Tibial artery (tissue), 4 donors: ENCODE measurements at regions not wholly inside any gene's neighbourhood (a gene's known extent, or its start where the extent isn't known, plus 50 kb on each side); places are given as distances from the start of the nearest gene placed in this dataset.

ENCODE experiments used
- DNase-seq, 2 donors: peaks; one replicate each; pipeline ENCODE4 v3.0.0-alpha.2; 2019
- H3K27ac ChIP-seq, 2 donors: fragments of 200-600 bp; sonication (generic) in 1 of 2; 1 replicate in 1 of 2; 2 replicates in 1 of 2; pipeline ENCODE4 v1.5.1; 2018 to 2019; ENCODE audit warnings: mild to moderate bottlenecking in 1 of 2
- H3K27me3 ChIP-seq, 2 donors: fragments of 200-600 bp; sonication (generic) in 1 of 2; one replicate each; pipeline versions ENCODE4 v1.5.1 to v1.6.0; 2016 to 2019
- H3K36me3 ChIP-seq, 3 donors: fragments of 200-600 bp; sonication (generic) in 2 of 3; one replicate each; pipeline ENCODE4 v1.5.1; 2016 to 2019; ENCODE audit warnings: mild to moderate bottlenecking in 2 of 3
- H3K4me1 ChIP-seq, 4 donors: fragments of 200-600 bp; sonication (generic) in 2 of 4; 1 replicate in 3 of 4; 2 replicates in 1 of 4; pipeline ENCODE4 v1.5.1; 2016 to 2019
- H3K4me3 ChIP-seq, 2 donors: fragments of 200-600 bp; sonication (generic) in 1 of 2; 1 replicate in 1 of 2; 2 replicates in 1 of 2; pipeline ENCODE4 v1.5.1; 2018 to 2019; ENCODE audit warnings: mild to moderate bottlenecking in 2 of 2
- H3K9me3 ChIP-seq, 3 donors: fragments of 200-600 bp; sonication (generic) in 1 of 3; one replicate each; pipeline ENCODE4 v1.5.1; 2016 to 2019
- CTCF ChIP-seq, 2 experiments: fragments of 200-600 bp in 1 of 2; fragments of 450-650 bp in 1 of 2; IDR thresholded peaks; one replicate each; pipeline ENCODE4 v1.5.1; 2017 to 2019; ENCODE audit warnings: antibody characterized with exemption in 2 of 2, mild to moderate bottlenecking in 1 of 2, moderate library complexity in 1 of 2
- intact Hi-C: fragments of 100-400 bp; cut with DNase I; formaldehyde crosslinking; loops from one replicate; pipeline ENCODE4 v1.15.0; 2023; ENCODE audit warnings: low total_unique reads

DNA sequence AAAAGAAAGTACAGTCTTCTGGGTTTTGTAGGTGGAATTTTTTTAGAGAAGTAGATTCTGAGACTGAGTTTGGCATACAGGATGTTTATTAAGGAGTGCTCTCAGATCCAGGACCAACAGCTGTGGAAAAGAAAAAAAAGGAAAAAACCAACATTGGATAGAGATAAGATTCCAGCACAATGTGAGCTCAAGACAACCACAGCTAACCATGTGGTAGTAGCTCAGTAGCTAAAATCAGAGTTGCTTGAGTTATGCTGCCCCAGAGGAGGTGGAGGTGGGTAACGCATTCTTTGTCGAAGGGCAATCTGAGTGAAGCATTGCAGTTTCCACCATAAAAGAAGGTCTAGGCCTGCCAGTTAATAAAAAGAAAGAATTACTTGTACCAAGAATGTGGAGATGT, 904.3 kb downstream of the NSUN3 start:
- Histone ChIP-seq H3K36me3 (no peaks in the 10 kb centered on the region), H3K9me3 (no peaks in the 10 kb centered on the region), H3K27ac (no peak overlapping the region), H3K27me3 (no peaks in the 10 kb centered on the region), H3K4me3 (no peak overlapping the region), H3K4me1 (no peaks in the 10 kb centered on the region)
- no peak for TF ChIP-seq CTCF (IDR thresholded peaks at IDR 0.05)
- intact Hi-C loops, result no loop called here
- no peak for DNase-seq

DNA sequence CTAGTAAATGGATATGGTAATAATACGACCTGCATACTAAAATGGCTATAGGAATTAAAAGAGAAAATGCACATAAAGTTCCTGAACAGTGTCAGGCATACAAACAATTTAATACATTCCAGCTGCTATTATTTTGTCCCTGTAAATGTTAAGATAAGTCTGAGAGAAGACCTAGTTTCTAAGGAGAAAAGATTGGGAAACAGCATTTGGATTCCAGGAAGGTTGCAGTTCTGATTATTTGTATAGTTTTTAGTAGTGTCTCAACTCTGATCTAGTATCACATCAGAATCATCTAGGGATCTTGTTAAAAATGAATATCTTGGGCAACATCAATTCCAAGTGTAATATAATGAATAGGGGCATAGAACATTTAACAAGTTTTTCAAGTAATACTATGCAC, 905.7 kb downstream of the NSUN3 start:
- Histone ChIP-seq H3K27me3 (no peaks in the 10 kb centered on the region), H3K9me3 (no peaks in the 10 kb centered on the region), H3K36me3 (no peaks in the 10 kb centered on the region), H3K4me3 (no peak overlapping the region), H3K27ac (no peak overlapping the region), H3K4me1 (no peaks in the 10 kb centered on the region)
- DNase-seq, result no peak
- TF ChIP-seq CTCF (IDR thresholded peaks at IDR 0.05), result no peak
- intact Hi-C loops, result no loop called here

DNA sequence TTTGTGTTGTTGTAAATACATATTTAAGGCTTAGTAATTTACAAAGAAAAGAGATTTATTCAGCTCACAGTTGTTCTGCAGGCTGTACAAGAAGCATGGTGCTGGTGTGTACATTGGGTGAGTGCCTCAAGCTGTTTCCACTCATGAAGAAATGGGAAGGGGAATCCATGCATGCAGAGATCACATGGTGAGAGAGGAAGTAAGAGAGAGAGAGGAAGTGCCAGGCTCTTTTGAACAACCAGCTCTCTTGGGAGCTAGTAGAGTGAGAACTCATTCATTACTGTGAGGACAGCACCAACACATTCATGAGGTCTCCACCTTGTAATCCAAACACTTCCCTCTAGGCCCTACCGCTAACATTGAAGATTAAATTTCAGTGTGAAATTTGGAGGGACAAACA, 909.2 kb downstream of the NSUN3 start:
- Histone ChIP-seq H3K9me3 (no peaks in the 10 kb centered on the region), H3K36me3 (no peaks in the 10 kb centered on the region), H3K27ac (no peak overlapping the region), H3K4me3 (no peak overlapping the region), H3K4me1 (no peaks in the 10 kb centered on the region), H3K27me3 (no peaks in the 10 kb centered on the region)
- TF ChIP-seq CTCF (IDR thresholded peaks at IDR 0.05), result no peak
- DNase-seq, result no peak
- intact Hi-C loops, result no loop called here

GRCh38 chr3:94978084-94978483, 915.2 kb downstream of the NSUN3 start:
- Histone ChIP-seq H3K4me3 (no peak overlapping the region), H3K27ac (no peak overlapping the region), H3K27me3 (no peaks in the 10 kb centered on the region), H3K4me1 (no peaks in the 10 kb centered on the region), H3K9me3 (no peaks in the 10 kb centered on the region), H3K36me3 (no peaks in the 10 kb centered on the region)
- DNase-seq, result no peak
- TF ChIP-seq CTCF (IDR thresholded peaks at IDR 0.05), result no peak
- intact Hi-C loops, result no loop called here

DNA sequence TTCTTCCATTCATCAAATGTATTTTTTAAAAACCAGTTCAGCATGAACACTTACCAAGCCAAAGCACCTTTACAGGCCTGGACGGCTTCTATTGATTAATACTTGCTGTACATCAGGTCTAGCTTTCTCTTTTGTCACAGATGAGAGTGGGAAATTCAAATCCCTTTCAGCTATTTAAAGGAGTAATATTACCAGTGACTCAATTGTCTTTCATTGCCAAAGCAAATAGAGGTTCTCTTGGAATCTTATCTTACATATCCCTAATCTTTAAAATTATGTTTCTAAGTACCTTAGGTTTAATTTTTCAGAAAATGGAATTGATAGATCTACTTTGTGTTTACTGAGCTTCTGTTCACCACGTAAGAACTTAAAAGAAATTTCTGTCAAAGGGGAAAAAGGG, 922.9 kb downstream of the NSUN3 start:
- Histone ChIP-seq H3K36me3 (no peaks in the 10 kb centered on the region), H3K9me3 (no peaks in the 10 kb centered on the region), H3K27ac (no peak overlapping the region), H3K27me3 (no peaks in the 10 kb centered on the region), H3K4me3 (no peak overlapping the region), H3K4me1 (no peaks in the 10 kb centered on the region)
- no peak for TF ChIP-seq CTCF (IDR thresholded peaks at IDR 0.05)
- DNase-seq, result no peak
- intact Hi-C loops, result no loop called here

- Histone ChIP-seq H3K27me3 (no peaks in the 10 kb centered on the region), H3K36me3 (no peaks in the 10 kb centered on the region), H3K4me1 (no peaks in the 10 kb centered on the region), H3K4me3 (no peak overlapping the region), H3K9me3 (no peaks in the 10 kb centered on the region), H3K27ac (no peak overlapping the region)
- no peak for DNase-seq
- intact Hi-C loops, result no loop called here
- TF ChIP-seq CTCF (IDR thresholded peaks at IDR 0.05), result no peak
Observed at GRCh38 chr3:94990952-94991705, 928.3 kb downstream of the NSUN3 start.
